Activated naive CD4-positive, alpha-beta T cell treated with anti-CD3 and anti-CD28 coated beads, Interleukin-2, amount 10 ng/mL, durations not matched to agents 7 days and 5 days (primary cell): ENCODE measurements at regions not wholly inside any gene's neighbourhood (a gene's known extent, or its start where the extent isn't known, plus 50 kb on each side); places are given as distances from the start of the nearest gene placed in this dataset.
A peak's percentile ranks its signal among the peaks of the same experiment; 100 is the strongest.
"Not testable (repeated sequence)": the region's sequence is repeated elsewhere in the genome, so short reads cannot be mapped to it uniquely, and the experiment has no call there.

Experiments
- CTCF ChIA-PET: fragments of 350-600 bp; sonication (Branson Sonifier 250); formaldehyde crosslinking; loops from one replicate; lab custom pipeline; 2021; ENCODE audit warnings: antibody characterized with exemption; lab: Charles Lee
- DNase-seq: peaks from one replicate; pipeline ENCODE4 v3.0.0-alpha.2; 2020
- H3K27ac Mint-ChIP-seq: one replicate; pipeline ENCODE4 v1.8.0; 2021; ENCODE audit warnings: mild to moderate bottlenecking, moderate library complexity, mixed read lengths
- H3K27me3 Mint-ChIP-seq: one replicate; pipeline ENCODE4 v1.8.0; 2021; ENCODE audit warnings: mild to moderate bottlenecking, mixed read lengths
- H3K36me3 Mint-ChIP-seq: one replicate; pipeline ENCODE4 v1.8.0; 2021; ENCODE audit warnings: mixed read lengths
- H3K4me1 Mint-ChIP-seq: one replicate; pipeline ENCODE4 v1.8.0; 2021; ENCODE audit warnings: mixed read lengths
- H3K4me3 Mint-ChIP-seq: one replicate; pipeline ENCODE4 v1.8.0; 2021; ENCODE audit warnings: mild to moderate bottlenecking, moderate library complexity, mixed read lengths
- H3K9me3 Mint-ChIP-seq: one replicate; pipeline ENCODE4 v1.8.0; 2021; ENCODE audit warnings: mixed read lengths

- H3K4me1 Mint-ChIP-seq, DNase-seq, H3K27ac Mint-ChIP-seq, H3K36me3 Mint-ChIP-seq, CTCF ChIA-PET, H3K4me3 Mint-ChIP-seq, H3K9me3 Mint-ChIP-seq: not testable (repeated sequence)
- H3K27me3 Mint-ChIP-seq, result peaks cover 12% of the 10 kb centered on the region
Measured at GRCh38 chr7:55687252-55687651, 115.0 kb upstream of the VOPP1 start.

- H3K4me1 Mint-ChIP-seq, H3K36me3 Mint-ChIP-seq, DNase-seq, CTCF ChIA-PET, H3K4me3 Mint-ChIP-seq, H3K27ac Mint-ChIP-seq, H3K9me3 Mint-ChIP-seq: not testable (repeated sequence)
- peaks cover 12% of the 10 kb centered on the region for H3K27me3 Mint-ChIP-seq
Measured at GRCh38 chr7:55686771-55687170, 114.5 kb upstream of the VOPP1 start.

- H3K36me3 Mint-ChIP-seq, DNase-seq, H3K4me1 Mint-ChIP-seq, H3K27ac Mint-ChIP-seq, H3K9me3 Mint-ChIP-seq, H3K27me3 Mint-ChIP-seq, H3K4me3 Mint-ChIP-seq, CTCF ChIA-PET: not testable (repeated sequence)
Measured at GRCh38 chr7:55683501-55683900, 111.2 kb upstream of the VOPP1 start.

- H3K27ac Mint-ChIP-seq, DNase-seq, H3K4me3 Mint-ChIP-seq, H3K9me3 Mint-ChIP-seq, H3K36me3 Mint-ChIP-seq, H3K27me3 Mint-ChIP-seq, CTCF ChIA-PET, H3K4me1 Mint-ChIP-seq: not testable (repeated sequence)
Measured at GRCh38 chr7:55675589-55675988, 103.3 kb upstream of the VOPP1 start.

GRCh38 chr7:55673525-55673924 is 101.2 kb upstream of the VOPP1 start:
- H3K9me3 Mint-ChIP-seq, H3K36me3 Mint-ChIP-seq, CTCF ChIA-PET, H3K4me1 Mint-ChIP-seq, DNase-seq, H3K27ac Mint-ChIP-seq, H3K4me3 Mint-ChIP-seq, H3K27me3 Mint-ChIP-seq: not testable (repeated sequence)

GRCh38 chr7:55672084-55672483 is 99.8 kb upstream of the VOPP1 start:
- H3K27ac Mint-ChIP-seq, H3K36me3 Mint-ChIP-seq, H3K4me3 Mint-ChIP-seq, DNase-seq, H3K4me1 Mint-ChIP-seq, CTCF ChIA-PET, H3K27me3 Mint-ChIP-seq, H3K9me3 Mint-ChIP-seq: not testable (repeated sequence)

- Mint-ChIP-seq H3K27ac (no peak overlapping the region), H3K4me3 (no peak overlapping the region), H3K9me3 (no peaks in the 10 kb centered on the region), H3K4me1 (no peaks in the 10 kb centered on the region), H3K36me3 (no peaks in the 10 kb centered on the region), H3K27me3 (no peaks in the 10 kb centered on the region)
- CTCF ChIA-PET, result no interaction called here
- no peak for DNase-seq
Measured at GRCh38 chr7:55657654-55658053, 85.4 kb upstream of the VOPP1 start.

- Mint-ChIP-seq H3K4me3 (no peak overlapping the region), H3K27ac (no peak overlapping the region), H3K4me1 (no peaks in the 10 kb centered on the region), H3K9me3 (no peaks in the 10 kb centered on the region), H3K27me3 (peaks cover 8% of the 10 kb centered on the region), H3K36me3 (no peaks in the 10 kb centered on the region)
- CTCF ChIA-PET, result no interaction called here
- no peak for DNase-seq
Measured at GRCh38 chr7:55651057-55651456, 78.8 kb upstream of the VOPP1 start.

GRCh38 chr7:55649238-55649637 is 76.9 kb upstream of the VOPP1 start:
- no peaks in the 10 kb centered on the region for H3K36me3 Mint-ChIP-seq
- no peak overlapping the region for H3K27ac Mint-ChIP-seq
- no peak overlapping the region for H3K4me3 Mint-ChIP-seq
- DNase-seq, result no peak
- H3K9me3 Mint-ChIP-seq, result no peaks in the 10 kb centered on the region
- H3K27me3 Mint-ChIP-seq, result peaks cover 8% of the 10 kb centered on the region
- no peaks in the 10 kb centered on the region for H3K4me1 Mint-ChIP-seq
- CTCF ChIA-PET, result no interaction called here

GRCh38 chr7:55644567-55644966 is 72.3 kb upstream of the VOPP1 start:
- Mint-ChIP-seq H3K36me3 (no peaks in the 10 kb centered on the region), H3K4me3 (no peak overlapping the region), H3K27me3 (peaks cover 4% of the 10 kb centered on the region), H3K27ac (no peak overlapping the region), H3K4me1 (peaks cover 12% of the 10 kb centered on the region), H3K9me3 (no peaks in the 10 kb centered on the region)
- DNase-seq, result no peak
- CTCF ChIA-PET, result interaction anchor here (0.6 kb wide), 1 partner anchor 238 kb away, joined by 3 read pairs; no protein-coding TSS in a partner anchor

- CTCF ChIA-PET, result interaction anchor here (0.7 to 2.6 kb wide), 10 partner anchors 80 to 645 kb away, joined by 3 to 26 read pairs (median 5); partner anchors contain the start of genes NIPSNAP2 and SUMF2
Measured at GRCh38 chr7:55642266-55642665, 70.0 kb upstream of the VOPP1 start.

GRCh38 chr7:55641811-55642210 is 69.5 kb upstream of the VOPP1 start:
- Mint-ChIP-seq H3K36me3 (no peaks in the 10 kb centered on the region), H3K4me1 (peaks cover 12% of the 10 kb centered on the region), H3K9me3 (no peaks in the 10 kb centered on the region), H3K27ac (peak overlapping the region; percentile 56), H3K4me3 (no peak overlapping the region), H3K27me3 (peaks cover 8% of the 10 kb centered on the region)
- DNase-seq, result no peak
- CTCF ChIA-PET, result interaction anchor here (0.7 to 2.6 kb wide), 14 partner anchors 48 to 645 kb away, joined by 3 to 26 read pairs (median 4); partner anchors contain the start of genes CCT6A, NIPSNAP2, PSPH and SUMF2

More at GRCh38 chr7:55642266-55642665, 70.0 kb upstream of the VOPP1 start:
- Mint-ChIP-seq H3K27ac (no peak overlapping the region), H3K4me1 (peaks cover 12% of the 10 kb centered on the region), H3K36me3 (no peaks in the 10 kb centered on the region), H3K9me3 (no peaks in the 10 kb centered on the region), H3K4me3 (no peak overlapping the region), H3K27me3 (peaks cover 8% of the 10 kb centered on the region)
- no peak for DNase-seq

- H3K4me3 Mint-ChIP-seq, result no peak overlapping the region
- CTCF ChIA-PET, result interaction anchor here (0.7 to 2.6 kb wide), 13 partner anchors 48 to 644 kb away, joined by 3 to 26 read pairs (median 4); partner anchors contain the start of genes CCT6A, NIPSNAP2, PSPH and SUMF2
- peaks cover 8% of the 10 kb centered on the region for H3K27me3 Mint-ChIP-seq
- peaks cover 12% of the 10 kb centered on the region for H3K4me1 Mint-ChIP-seq
- no peaks in the 10 kb centered on the region for H3K9me3 Mint-ChIP-seq
- no peaks in the 10 kb centered on the region for H3K36me3 Mint-ChIP-seq
- H3K27ac Mint-ChIP-seq, result no peak overlapping the region
- DNase-seq, result peak; percentile 48
Measured at GRCh38 chr7:55641273-55641691, 69.0 kb upstream of the VOPP1 start.

- H3K4me1 Mint-ChIP-seq, result peaks cover 12% of the 10 kb centered on the region
- H3K4me3 Mint-ChIP-seq, result no peak overlapping the region
- no peaks in the 10 kb centered on the region for H3K9me3 Mint-ChIP-seq
- CTCF ChIA-PET, result interaction anchor here (2.6 kb wide), 1 partner anchor 434 kb away, joined by 26 read pairs; no protein-coding TSS in a partner anchor
- no peaks in the 10 kb centered on the region for H3K36me3 Mint-ChIP-seq
- H3K27me3 Mint-ChIP-seq, result peaks cover 8% of the 10 kb centered on the region
- H3K27ac Mint-ChIP-seq, result no peak overlapping the region
- no peak for DNase-seq
Measured at GRCh38 chr7:55639640-55640039, 67.3 kb upstream of the VOPP1 start.

- no peak overlapping the region for H3K27ac Mint-ChIP-seq
- H3K27me3 Mint-ChIP-seq, result peaks cover 17% of the 10 kb centered on the region
Measured at GRCh38 chr7:55629051-55629677, 56.9 kb upstream of the VOPP1 start.

More at GRCh38 chr7:55629051-55629677, 56.9 kb upstream of the VOPP1 start:
- Mint-ChIP-seq H3K36me3 (no peaks in the 10 kb centered on the region), H3K4me3 (no peak overlapping the region), H3K4me1 (no peaks in the 10 kb centered on the region), H3K9me3 (peaks cover 5% of the 10 kb centered on the region)
- CTCF ChIA-PET, result no interaction called here
- DNase-seq, result no peak
